ENCODE measurements at regions not wholly inside any gene's neighbourhood (a gene's known extent, or its start where the extent isn't known, plus 50 kb on each side); places are given as distances from the start of the nearest gene placed in this dataset.
A peak's percentile ranks its signal among the peaks of the same experiment; 100 is the strongest.

DNA sequence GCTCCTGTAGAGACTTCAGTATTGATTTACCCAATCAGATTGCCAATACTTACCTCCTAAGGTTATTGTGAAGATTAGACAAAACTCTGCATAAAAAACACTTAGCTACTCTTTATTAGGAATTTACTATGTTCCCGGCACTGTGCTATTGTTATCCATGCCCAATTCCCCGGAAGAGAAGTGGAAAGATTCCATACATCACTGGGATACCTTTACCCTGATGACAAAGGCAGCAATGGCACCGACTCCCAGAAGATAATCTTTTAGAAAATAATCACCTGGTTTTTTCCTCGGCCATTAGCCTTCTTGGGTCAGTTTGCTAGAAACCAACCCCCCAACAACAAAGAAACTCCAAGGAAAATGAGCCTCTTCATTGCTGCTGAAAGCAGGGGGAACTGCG lies 226.0 kb downstream of the SNX18 start:
- DNase-seq (ENCODE audit: low spot score), result no peak

DNA sequence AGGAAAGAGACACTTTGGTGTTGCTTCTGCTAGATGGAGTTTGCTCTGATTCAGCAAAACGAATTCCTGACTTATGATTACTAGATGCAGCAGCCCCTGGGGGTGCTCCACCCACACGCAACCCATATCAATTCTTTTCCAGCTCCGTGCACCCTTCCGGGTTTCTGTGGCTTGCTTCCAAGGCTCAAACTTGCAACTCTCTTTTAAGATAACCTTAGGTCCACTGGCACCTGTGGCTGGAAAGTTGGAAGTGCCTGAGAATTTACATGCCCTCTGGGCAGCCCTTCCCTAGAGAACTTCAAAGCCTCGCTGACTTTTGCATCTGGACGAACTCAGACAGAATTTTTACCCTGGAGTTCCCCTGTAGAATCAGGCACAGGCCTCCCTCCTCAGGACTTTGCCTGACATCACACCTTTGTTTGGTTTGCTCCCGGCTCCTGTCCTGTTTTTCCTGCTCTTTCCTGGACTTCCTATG lies 224.9 kb downstream of the SNX18 start:
- DNase-seq (ENCODE audit: low spot score), result peak; percentile 27

DNA sequence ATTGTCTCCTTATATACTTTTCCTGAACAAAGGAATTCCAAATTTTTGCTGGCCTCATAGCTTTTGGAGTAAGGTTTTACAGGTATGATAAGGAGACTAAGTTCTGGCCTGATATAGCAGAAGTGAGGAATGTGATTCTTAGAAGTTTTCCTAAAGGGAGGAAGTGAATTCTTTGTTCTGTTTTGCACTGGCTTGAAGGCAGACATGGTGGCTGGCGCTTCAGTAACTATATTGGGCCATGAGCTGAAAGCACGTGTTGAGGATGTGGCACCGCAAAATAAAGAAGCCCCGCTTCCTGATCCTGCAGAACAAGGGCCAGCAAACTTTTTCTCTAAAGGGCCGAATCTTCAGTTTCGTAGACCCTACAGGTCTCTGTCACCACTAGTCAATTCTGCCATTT lies 224.2 kb downstream of the SNX18 start:
- DNase-seq (ENCODE audit: low spot score), result no peak

DNA sequence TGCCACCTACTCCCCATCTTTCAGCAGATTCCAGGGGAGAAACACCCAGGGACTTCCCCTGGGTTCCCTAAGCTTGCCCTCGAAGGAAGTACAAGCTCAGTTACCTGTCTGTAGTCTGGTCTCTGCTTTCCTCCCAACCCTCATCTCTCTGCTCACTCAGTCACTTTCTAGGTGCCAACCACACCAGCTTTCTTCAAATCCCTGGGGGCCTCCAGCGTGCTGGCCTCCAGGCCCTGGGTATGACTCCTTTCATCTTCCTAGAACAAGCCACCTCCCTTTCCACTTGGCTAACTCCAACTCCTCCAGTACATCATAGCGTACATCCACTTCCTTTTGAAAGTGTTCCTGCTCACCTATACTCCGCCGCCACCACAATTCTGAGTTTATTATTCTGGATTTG lies 222.6 kb downstream of the SNX18 start:
- no peak for DNase-seq (ENCODE audit: low spot score)

DNA sequence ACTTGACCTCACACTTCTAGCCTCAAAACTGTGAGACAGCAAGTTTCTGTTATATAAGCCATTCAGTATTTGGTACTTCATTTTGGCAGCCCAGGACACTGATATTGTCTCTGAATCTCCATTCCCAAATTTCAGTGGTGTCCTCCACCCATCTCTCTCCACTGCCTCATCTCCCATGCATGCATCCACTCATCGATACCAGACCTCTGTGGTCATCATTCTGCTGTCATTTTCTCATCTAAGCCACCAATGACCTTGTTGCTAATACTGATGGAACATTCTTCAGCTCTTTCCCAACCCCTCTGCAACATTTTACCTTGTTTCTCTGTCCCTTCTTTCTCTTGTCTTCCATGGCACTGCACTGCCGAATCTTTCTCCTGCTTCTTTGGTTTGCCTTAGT lies 221.8 kb downstream of the SNX18 start:
- DNase-seq (ENCODE audit: low spot score), result no peak

DNA sequence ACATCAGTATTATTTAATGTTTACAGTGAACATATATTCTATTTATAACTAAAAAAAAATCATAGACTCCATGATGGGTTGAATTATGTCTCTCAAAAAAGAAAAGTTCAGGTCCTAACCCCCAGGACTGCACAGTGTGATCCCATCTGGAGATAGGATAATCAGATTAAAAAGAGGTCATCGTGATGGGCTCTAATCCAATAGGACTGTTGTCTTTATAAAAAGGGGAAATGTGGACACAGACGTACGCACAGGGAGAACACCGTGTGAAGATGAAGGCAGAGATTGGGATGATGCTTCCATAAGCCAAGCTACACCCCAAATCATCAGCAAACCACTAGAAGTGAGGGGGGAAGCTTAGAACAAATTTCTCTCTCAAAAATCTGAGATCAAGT lies 221.4 kb downstream of the SNX18 start:
- DNase-seq (ENCODE audit: low spot score), result no peak

DNA sequence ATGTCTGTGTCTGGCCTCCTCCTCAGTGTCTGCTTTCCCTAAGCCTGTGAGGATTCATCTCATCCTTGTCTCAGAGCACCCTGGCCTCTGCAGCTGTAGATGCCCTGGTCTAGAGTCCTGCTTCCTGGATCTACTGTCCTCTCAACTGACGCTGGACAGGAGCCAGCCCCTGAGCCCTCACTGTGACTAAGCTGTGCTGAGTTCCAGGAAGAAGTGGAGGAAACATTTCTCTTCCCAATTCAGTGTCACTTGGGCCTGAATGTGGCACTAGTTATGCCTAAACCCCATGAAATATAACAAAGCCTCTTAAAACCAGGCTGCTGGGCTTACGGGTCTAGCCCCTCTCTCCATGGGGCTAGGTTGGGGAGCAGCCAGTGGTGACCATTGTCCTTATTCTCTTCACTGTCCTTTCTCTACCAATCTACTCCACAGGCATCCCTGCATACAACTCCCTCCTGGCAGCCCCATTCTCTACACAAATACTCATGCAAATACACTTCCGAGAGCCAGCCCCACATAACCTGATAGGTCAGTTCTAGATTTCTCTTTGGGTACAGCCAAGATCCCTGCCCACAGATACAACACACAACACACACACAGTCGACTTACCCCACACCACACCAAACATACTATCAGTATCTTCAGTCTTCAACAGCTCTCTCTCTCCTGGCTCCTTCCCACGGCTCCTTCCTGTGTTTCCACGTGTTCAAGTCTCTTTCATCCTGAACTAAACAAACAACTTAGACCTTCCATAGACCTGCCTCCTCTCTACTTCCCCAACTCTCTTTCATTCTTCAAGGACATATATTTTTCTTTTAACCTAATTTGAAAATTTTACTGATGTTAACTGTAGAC lies 220.8 kb downstream of the SNX18 start:
- peak; percentile 7 for DNase-seq (ENCODE audit: low spot score)

DNA sequence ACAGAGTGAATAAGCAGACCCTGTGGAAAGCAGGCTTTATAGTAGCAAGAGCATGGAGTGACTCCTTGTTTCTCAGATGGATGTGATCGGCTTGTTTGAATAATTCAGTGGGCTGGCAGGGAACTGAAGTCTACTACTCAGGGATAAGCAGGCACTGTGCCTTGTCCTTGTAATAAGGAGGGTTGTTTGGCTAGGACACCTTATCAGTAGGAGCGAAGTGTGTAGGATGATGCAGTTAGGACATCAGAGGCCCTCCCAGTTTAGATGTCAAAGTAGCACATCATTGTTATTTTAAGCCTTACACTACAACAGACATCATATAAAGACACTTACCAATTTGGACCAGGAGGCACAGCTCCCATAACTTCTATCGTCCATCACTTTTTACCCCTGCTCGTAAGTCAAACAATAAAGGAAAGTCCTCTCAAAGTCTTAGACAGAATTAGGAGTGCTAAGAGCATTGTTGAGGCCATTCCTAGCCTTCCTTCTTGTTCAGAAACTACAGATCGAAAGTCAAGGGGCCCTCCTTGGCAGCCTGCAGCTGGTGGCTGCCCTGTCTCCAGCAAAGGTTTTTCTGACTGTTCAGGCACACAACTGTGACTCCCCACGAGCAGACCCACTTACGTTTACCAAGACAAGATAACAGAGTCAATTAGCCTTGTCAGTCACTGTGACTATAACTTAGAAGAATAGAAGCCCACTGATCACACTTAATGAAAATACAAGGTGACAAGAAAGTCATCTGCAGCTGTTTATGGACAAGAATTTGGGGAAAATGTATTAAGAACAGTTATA lies 218.6 kb downstream of the SNX18 start:
- no peak for DNase-seq (ENCODE audit: low spot score)

DNA sequence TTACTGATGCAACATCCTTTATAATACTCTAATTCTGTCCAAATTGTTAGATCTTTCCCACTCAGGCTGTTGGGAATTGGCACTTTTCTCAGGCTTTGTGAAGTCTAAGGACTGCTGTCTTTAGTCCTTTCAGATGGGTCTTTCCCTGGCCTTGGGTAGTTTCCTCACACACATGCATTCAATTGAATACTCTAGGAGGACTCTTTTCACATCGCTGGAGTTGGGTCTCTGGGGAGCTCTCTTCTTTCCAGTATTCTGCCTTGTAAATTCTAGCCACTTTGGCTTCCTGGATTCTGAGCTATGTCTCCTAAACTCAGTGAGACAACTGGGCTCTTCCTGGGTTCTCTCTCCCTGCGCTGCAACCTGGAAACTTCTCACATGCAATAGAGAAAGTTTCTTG lies 215.5 kb downstream of the SNX18 start:
- DNase-seq (ENCODE audit: low spot score), result no peak

DNA sequence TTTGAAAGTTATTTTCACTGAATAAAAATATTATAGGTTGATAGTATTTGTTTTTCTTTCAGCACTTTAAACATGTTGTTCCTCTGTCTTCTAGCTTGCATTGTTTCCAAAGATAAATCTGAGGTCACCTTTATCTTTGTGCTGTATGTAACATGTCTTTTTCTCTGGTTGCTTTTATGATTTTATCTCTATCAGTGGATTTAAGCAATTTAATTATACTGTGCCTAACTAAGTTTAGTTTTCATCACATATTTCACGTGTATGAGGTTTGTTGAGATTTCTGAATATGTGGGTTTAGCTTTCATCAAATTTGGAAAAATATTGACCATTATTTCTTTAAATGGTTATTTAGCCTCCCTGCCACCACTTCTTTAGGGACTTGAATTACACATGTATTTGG lies 214.5 kb downstream of the SNX18 start:
- DNase-seq (ENCODE audit: low spot score), result no peak

DNA sequence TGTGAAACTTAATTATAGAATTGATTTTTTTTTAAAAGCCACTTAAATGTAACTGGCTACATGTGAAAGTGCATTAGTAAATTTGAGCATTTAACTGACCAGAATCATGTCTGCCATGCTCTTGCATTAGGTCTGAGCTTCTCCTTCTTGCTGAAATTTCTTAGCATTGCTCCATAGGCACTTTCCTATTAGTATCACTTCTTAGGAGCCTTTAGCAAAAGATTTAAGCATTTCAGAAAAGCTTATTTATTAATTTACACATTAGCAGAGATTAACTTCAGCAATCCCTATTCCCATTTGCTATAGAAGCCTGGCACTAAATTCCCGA lies 211.0 kb downstream of the SNX18 start:
- DNase-seq (ENCODE audit: low spot score), result no peak

DNA sequence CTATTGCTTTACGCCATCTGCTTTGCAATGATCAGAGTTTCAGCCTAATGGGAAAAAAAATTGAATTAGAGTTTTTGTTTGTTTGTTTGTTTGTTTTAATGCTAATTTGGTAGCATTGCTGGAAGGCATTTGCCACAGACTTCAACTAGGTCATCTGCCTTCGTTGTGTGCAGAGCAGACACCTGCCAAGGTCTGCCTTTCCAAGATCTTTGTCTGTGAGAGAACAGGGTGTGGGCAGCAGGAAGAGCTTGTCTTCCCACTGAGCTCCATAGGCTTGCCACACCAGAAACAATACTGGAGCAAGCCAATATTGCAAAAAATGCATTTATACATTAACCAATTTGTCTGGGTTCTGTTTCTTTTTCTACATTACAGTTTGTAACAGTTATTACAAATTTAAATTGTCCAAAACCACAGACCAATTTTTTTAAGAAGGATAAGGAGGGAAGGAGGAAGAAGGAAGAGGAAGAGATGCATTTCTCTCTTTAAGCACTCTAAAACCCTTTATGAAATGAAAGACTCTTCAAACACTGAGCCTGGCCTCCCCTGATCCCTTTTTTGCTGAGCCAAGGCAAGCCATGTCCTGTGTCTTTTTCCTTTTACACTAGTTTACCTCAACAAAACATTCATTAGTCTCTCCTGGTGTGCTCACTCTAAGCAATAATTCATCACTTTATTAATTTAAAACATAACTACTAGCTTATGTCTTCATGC lies 210.5 kb downstream of the SNX18 start:
- DNase-seq (ENCODE audit: low spot score), result no peak

DNA sequence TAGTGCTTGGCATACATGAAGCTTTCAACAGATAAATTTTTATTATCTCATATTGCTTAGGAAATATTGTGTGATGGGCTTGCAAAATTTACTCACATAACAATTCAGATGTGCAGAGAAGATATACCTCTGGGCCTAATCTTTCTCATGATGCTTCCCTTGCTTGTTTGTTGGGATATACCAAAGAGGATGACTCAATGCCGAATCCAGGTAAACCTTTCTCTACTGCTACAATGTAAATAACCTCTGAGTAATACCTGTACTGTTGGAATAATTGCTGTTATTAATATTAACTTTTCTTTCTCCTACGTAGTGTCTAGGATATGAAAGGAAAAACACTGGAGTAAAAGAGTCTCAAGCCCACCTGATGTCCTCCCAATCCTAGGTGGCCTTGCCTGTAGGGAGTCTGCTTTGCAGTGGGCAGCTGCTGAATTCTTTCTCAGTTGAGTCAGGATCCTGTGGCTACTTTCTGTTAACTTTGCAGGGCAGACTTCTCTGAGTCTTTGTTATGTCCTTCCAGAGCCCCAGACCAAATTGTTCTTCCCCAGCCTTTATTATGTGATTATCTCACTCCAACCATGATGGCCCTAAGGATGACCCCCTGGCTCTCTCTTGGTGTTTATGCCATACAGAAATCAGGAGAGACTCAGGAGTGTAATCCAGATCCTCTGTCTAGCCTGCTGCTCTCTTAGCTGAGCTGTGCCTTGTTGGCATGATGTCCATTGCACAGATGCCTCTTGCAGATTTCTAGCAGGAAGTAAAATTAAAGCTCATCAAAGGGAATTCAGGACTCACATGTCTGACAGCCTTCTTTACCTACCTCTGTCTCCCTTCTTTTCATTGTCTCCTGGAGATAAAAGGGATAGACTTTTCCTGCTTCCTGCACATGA lies 208.1 kb downstream of the SNX18 start:
- DNase-seq (ENCODE audit: low spot score), result no peak

DNA sequence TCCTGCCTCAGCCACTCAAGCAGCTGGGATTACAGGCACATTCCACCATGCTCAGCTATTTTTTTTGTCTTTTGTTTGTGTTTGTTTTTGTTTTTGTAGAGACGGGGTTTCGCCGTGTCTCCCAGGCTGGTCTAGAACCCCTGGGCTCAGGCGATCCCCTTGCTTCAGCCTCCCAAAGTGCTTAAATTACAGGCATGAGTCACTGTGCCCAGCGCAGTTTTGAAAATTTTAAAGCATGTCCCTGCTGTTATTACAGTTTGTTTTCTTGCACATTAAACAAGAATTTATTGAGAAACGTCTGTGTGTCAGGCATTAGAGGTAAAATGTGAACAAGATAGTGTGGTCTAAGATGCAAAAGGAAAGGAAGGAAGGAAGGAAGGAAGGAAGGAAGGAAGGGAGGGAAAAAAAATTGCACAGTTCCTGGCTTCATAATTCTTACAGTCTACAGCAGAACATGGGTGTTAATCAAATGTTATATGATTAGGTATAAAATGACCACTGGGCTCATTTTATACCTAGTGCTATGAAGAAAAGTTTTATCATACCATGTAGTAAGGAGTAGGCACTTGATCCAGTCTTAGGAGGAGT lies 205.4 kb downstream of the SNX18 start:
- no peak for DNase-seq (ENCODE audit: low spot score)

DNA sequence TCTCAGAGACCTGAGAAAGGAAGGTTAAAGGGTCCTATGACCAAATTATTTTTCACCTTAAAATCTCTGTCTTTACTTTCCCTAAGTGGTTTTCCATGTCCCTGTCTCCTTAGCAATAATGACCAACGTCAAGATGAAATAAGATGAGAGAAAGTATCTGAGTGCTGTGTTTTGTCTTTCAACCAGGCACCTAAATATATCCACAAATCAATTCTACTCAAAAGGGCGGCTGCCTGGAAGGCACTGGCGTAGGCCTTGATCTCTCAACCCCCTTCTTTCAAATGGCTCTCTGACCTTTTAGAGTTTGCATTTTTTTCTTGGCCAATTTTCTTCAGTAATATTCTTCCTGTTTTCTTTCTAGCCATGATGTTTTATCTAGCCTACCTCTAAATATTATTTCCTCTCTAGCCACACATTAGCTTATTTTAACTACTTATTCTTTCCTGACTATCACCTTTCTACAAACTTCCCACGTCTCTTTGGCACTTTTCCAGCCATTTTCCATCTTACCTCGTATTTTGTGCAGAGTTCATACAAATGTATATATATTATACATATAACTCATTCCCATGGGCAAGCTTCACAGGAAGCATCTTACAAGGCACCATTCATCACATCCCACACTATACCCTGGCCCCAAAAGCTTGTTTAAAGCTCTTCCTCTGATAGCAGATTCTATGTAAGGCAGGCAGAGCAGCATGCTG lies 204.5 kb downstream of the SNX18 start:
- DNase-seq (ENCODE audit: low spot score), result no peak

DNA sequence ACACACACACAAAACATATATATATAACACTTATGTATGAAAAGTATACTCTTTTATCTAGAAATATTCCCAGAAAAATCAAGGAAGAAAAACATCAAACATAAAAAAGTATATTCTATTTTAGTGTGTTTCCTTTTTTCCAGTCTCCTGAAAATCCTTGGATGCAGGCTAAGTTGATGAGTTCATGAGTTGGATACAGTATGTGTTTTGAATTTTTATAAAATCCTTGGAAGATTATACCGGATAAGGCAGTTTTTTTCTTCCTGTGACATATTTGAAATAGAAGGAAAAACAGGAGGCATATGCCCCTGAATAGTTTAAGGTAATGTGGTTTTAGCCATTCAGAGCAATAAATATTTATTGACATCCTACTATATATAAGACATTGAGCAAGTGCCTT lies 203.6 kb downstream of the SNX18 start:
- DNase-seq (ENCODE audit: low spot score), result no peak

DNA sequence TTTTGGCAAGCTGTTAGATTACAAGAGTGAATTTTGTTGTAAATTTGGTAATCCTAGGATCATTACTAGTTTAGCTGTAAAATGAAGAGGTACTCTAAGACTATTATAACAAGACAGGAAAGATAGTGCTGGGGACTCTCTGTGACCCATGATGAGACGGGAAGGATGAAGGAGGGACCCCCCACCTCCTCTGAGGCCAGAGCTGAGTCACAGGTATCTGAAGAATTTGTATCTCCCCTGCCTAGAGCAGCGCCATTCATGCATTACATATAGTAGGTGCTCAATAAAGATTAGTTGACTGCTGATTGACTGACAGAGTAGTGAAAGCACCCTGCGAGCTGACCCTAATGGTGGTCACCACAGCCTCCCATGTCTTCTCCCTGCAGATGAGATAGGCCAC lies 202.8 kb downstream of the SNX18 start:
- DNase-seq (ENCODE audit: low spot score), result no peak

DNA sequence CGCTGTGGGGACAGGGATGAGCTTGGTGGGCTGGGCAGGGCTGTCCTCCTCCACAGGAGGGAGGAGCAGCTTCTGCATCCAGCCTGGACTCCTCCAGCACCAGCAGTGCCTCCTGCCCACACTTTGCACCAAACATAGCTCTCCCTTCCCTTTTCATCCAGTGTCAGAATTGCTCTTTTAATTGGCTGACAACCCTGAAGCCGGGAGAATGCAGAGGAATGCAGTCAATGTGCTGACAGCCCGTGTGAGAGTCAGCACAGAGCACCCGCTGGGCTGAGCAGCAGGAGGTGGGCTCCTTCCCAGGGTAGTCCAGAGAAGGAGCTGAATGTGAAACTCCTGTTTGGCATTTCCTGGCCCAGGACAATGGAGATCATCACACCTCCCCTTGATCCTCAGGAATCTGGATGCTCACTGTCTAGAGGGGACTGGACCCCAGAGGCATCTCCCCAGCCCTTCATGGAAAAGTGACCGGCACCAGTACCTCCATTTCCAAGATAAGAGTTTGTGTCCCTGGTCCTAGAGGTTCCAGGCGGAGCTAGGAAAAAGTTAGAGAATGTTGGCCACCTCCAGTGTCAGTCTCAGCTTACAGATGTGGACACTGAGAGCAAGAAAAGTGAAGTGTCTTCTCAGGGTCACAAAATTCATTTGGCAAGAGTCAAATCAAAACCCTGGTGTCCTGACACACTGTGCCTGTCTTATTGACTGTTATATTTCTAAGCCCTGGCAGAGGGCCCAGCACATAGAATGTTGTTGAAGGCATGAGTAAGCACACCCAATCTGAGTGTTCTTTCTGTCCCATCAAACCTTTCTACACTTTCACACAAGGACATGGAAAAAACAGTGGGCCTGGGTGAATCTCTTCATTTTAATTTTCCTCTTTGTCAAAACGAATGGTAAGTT lies 202.1 kb downstream of the SNX18 start:
- no peak for DNase-seq (ENCODE audit: low spot score)

DNA sequence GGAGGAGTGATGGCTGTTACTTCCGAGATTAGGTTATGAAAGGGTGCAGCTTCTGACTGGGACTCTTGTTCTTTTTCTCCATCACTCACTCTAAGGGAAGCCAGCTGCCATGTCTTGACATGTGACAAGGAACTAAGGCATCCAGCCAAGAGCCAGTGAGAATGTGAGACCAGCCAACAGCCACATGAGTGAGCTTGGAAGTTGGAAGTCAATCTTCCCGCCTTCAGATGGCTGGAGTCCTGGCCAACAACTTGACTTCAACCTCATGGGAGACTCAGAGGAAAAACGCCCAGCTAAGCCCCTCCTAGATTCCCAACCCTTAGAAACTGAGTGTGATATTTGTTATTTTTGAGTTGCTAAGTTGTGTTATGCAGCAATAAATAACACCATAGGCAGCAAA lies 201.1 kb downstream of the SNX18 start:
- DNase-seq (ENCODE audit: low spot score), result no peak

DNA sequence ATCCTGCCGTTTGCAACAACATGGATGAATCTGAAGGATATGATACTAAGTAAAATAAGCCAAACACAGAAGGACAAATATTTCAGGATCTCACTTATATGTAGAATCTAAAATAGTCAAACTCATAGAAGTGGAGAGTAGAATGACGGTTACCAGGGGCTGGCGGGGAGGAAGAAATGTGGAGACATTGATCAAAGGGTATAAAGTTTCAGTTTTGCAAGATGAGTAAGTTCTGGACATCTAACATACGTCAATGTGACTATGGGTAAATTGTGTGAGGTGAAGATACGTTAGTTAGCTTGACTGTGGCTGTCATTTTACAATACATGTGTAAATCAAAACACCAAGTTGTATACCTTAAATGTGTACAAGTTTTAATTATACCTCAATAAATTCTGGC lies 200.3 kb downstream of the SNX18 start:
- DNase-seq (ENCODE audit: low spot score), result no peak
